ENCODE measurements at regions not wholly inside any gene's neighbourhood (a gene's known extent, or its start where the extent isn't known, plus 50 kb on each side); places are given as distances from the start of the nearest gene placed in this dataset.

GRCh38 chr10:88082391-88082790, 219.0 kb downstream of the PTEN start:
- no peaks in the 10 kb centered on the region for H3K36me3 Mint-ChIP-seq
- H3K4me3 Mint-ChIP-seq, result no peak overlapping the region
- TF ChIP-seq ZNF121 (CRISPR knock-in tag; IDR thresholded peaks at IDR 0.05) (no peak), HMGXB4 (CRISPR knock-in tag; IDR thresholded peaks at IDR 0.05) (no peak), ZBTB43 (CRISPR knock-in tag; IDR thresholded peaks at IDR 0.05) (no peak), EMX1 (CRISPR knock-in tag; IDR thresholded peaks at IDR 0.05) (no peak), TEAD1 (CRISPR knock-in tag; IDR thresholded peaks at IDR 0.05) (no peak), ESRRA (CRISPR knock-in tag; IDR thresholded peaks at IDR 0.05; ENCODE audit: borderline replicate concordance) (no peak), MLX (CRISPR knock-in tag; IDR thresholded peaks at IDR 0.05) (no peak), MXD4 (CRISPR knock-in tag; IDR thresholded peaks at IDR 0.05; ENCODE audit: borderline replicate concordance) (no peak), GTF2I (CRISPR knock-in tag; conservative IDR thresholded peaks at IDR 0.05) (no peak), ZNF532 (CRISPR knock-in tag; IDR thresholded peaks at IDR 0.05; ENCODE audit: borderline replicate concordance) (no peak), HMGA2 (CRISPR knock-in tag; IDR thresholded peaks at IDR 0.05) (no peak)
- TF ChIP-seq, protein P1, sequence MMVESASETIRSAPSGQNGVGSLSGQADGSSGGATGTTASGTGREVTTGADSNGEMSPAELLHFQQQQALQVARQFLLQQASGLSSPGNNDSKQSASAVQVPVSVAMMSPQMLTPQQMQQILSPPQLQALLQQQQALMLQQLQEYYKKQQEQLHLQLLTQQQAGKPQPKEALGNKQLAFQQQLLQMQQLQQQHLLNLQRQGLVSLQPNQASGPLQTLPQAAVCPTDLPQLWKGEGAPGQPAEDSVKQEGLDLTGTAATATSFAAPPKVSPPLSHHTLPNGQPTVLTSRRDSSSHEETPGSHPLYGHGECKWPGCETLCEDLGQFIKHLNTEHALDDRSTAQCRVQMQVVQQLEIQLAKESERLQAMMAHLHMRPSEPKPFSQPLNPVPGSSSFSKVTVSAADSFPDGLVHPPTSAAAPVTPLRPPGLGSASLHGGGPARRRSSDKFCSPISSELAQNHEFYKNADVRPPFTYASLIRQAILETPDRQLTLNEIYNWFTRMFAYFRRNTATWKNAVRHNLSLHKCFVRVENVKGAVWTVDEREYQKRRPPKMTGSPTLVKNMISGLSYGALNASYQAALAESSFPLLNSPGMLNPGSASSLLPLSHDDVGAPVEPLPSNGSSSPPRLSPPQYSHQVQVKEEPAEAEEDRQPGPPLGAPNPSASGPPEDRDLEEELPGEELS (CRISPR knock-in tag; IDR thresholded peaks at IDR 0.05), result no peak
- TF ChIP-seq, protein P2, sequence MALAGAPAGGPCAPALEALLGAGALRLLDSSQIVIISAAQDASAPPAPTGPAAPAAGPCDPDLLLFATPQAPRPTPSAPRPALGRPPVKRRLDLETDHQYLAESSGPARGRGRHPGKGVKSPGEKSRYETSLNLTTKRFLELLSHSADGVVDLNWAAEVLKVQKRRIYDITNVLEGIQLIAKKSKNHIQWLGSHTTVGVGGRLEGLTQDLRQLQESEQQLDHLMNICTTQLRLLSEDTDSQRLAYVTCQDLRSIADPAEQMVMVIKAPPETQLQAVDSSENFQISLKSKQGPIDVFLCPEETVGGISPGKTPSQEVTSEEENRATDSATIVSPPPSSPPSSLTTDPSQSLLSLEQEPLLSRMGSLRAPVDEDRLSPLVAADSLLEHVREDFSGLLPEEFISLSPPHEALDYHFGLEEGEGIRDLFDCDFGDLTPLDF (CRISPR knock-in tag; IDR thresholded peaks at IDR 0.05), result no peak
- TF ChIP-seq, protein P3, sequence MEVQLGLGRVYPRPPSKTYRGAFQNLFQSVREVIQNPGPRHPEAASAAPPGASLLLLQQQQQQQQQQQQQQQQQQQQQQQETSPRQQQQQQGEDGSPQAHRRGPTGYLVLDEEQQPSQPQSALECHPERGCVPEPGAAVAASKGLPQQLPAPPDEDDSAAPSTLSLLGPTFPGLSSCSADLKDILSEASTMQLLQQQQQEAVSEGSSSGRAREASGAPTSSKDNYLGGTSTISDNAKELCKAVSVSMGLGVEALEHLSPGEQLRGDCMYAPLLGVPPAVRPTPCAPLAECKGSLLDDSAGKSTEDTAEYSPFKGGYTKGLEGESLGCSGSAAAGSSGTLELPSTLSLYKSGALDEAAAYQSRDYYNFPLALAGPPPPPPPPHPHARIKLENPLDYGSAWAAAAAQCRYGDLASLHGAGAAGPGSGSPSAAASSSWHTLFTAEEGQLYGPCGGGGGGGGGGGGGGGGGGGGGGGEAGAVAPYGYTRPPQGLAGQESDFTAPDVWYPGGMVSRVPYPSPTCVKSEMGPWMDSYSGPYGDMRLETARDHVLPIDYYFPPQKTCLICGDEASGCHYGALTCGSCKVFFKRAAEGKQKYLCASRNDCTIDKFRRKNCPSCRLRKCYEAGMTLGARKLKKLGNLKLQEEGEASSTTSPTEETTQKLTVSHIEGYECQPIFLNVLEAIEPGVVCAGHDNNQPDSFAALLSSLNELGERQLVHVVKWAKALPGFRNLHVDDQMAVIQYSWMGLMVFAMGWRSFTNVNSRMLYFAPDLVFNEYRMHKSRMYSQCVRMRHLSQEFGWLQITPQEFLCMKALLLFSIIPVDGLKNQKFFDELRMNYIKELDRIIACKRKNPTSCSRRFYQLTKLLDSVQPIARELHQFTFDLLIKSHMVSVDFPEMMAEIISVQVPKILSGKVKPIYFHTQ (CRISPR knock-in tag; IDR thresholded peaks at IDR 0.05), result no peak
- H3K27me3 Mint-ChIP-seq (ENCODE audit: low read depth), result no peaks in the 10 kb centered on the region
- no peaks in the 10 kb centered on the region for H3K9me3 Mint-ChIP-seq
- ChIA-PET POLR2A (no interaction called here), CTCF (interaction anchor here (0.6 to 0.8 kb wide), 2 partner anchors 28 to 236 kb away, joined by 3 read pairs; no protein-coding TSS in a partner anchor)
- no peak overlapping the region for H3K27ac Mint-ChIP-seq
- DNase-seq (ENCODE audit: low spot score) (no peak), ATAC-seq (no peak)
- H3K4me1 Mint-ChIP-seq, result peaks cover 16% of the 10 kb centered on the region
